Activated T-cell treated with anti-CD3 and anti-CD28 coated beads, Interleukin-2, amount 50 U/mL, for 4 hours (primary cell): ENCODE measurements at regions not wholly inside any gene's neighbourhood (a gene's known extent, or its start where the extent isn't known, plus 50 kb on each side); places are given as distances from the start of the nearest gene placed in this dataset.
"Not testable (repeated sequence)": the region's sequence is repeated elsewhere in the genome, so short reads cannot be mapped to it uniquely, and the experiment has no call there.

Source experiments
- ATAC-seq, 2 donors: fragments of 200-7000 bp; cut with Tn5 transposase; one replicate each; pipeline ENCODE4 v1.10.0; 2021
- DNase-seq: peaks from one replicate; pipeline ENCODE4 v3.0.0-alpha.2; 2020
- H3K27me3 Mint-ChIP-seq: one replicate; pipeline ENCODE4 v1.8.0; 2021; ENCODE audit warnings: low read depth, mixed read lengths
- H3K36me3 Mint-ChIP-seq: one replicate; pipeline ENCODE4 v1.8.0; 2022; ENCODE audit warnings: mixed read lengths; ENCODE audit not compliant: insufficient read depth
- H3K4me1 Mint-ChIP-seq: one replicate; pipeline ENCODE4 v1.8.0; 2021; ENCODE audit warnings: low read depth, mixed read lengths
- H3K4me3 Mint-ChIP-seq: one replicate; pipeline ENCODE4 v1.8.0; 2021; ENCODE audit warnings: mild to moderate bottlenecking, moderate library complexity, mixed read lengths
- H3K9me3 Mint-ChIP-seq: one replicate; pipeline ENCODE4 v1.8.0; 2021; ENCODE audit warnings: mixed read lengths

- ATAC-seq: no peak
Observed at GRCh38 chr1:143610196-143610595, 361.6 kb downstream of the FAM72C start.

DNA sequence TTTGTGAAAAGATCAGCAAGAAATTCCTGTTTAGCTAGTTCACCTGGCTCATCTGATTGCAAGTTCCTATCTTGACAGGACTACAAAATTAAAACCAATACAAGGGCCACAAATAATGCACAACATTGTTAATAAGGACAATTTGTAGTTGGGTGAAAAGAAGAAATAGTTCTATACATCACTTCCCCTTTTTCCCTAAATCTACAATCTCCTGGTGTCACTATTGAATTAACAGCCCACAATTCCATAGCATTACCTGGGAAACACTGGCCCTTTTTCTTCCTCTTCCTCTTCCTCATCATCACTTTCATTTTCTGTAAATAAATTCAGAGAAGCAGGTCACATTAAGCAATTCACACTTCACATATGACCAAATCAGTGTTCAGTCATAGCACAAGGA is 366.9 kb downstream of the FAM72C start:
- Mint-ChIP-seq H3K4me3 (no peak overlapping the region), H3K27me3 (no peaks in the 10 kb centered on the region), H3K36me3 (no peaks in the 10 kb centered on the region), H3K4me1 (no peaks in the 10 kb centered on the region), H3K9me3 (no peaks in the 10 kb centered on the region)
- ATAC-seq (no peak), DNase-seq (no peak)

More at GRCh38 chr1:143610196-143610595, 361.6 kb downstream of the FAM72C start:
- H3K27me3 Mint-ChIP-seq: peaks cover 2% of the 10 kb centered on the region
- no peak for DNase-seq
- no peak overlapping the region for H3K4me3 Mint-ChIP-seq
- no peaks in the 10 kb centered on the region for H3K4me1 Mint-ChIP-seq
- H3K9me3 Mint-ChIP-seq: no peaks in the 10 kb centered on the region
- no peaks in the 10 kb centered on the region for H3K36me3 Mint-ChIP-seq

DNA sequence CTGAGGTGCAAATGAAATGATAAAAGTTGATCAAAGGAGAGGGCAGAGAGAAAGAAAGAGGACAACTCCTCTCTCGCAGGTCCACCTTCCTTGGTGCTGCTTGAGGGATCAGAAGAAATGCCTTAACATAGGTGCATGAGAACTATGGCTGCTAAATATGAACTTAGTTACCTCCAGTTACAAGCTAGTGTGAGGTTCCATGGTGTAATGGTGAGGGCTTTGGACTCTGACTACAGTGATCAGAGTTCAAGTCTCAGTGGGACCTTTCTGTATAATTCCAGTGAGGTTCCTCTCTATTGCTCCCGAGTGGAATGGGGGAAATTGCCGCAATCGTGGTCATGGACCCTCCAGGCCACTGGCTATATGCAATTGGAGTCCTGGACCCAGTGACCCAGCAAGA is 387.3 kb downstream of the FAM72C start:
- DNase-seq: no peak
- Mint-ChIP-seq H3K36me3 (no peaks in the 10 kb centered on the region), H3K4me3 (no peak overlapping the region), H3K4me1 (no peaks in the 10 kb centered on the region), H3K9me3 (peaks cover 12% of the 10 kb centered on the region), H3K27me3 (peaks cover 13% of the 10 kb centered on the region)
- no peak for ATAC-seq

- H3K27me3 Mint-ChIP-seq: peaks cover 3% of the 10 kb centered on the region
- no peak overlapping the region for H3K4me3 Mint-ChIP-seq
- DNase-seq: no peak
- peaks cover 3% of the 10 kb centered on the region for H3K9me3 Mint-ChIP-seq
- ATAC-seq: no peak
- no peaks in the 10 kb centered on the region for H3K4me1 Mint-ChIP-seq
- no peaks in the 10 kb centered on the region for H3K36me3 Mint-ChIP-seq
Observed at GRCh38 chr1:143574891-143575520, 396.8 kb downstream of the FAM72C start.

DNA sequence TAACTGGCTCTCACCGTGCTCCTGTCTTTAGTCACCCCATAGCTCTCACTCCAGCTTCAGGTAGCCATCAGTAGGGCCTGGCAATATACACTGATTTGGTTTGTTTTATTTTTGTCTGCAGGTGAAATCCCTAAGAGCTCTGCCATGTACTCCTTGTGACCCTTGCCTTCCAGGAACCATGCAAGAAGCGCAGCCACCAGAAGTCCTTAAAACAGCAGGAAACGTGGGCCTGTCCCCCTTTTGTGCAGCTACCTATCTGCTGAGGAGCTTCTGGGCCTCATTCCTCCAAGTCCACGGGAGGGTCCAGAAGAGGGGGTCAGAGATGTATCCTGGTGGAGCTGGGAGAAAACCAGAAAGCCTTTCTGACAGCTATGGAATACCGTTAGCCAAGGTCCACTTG is 399.1 kb downstream of the FAM72C start:
- ATAC-seq, H3K27me3 Mint-ChIP-seq, DNase-seq, H3K4me3 Mint-ChIP-seq, H3K36me3 Mint-ChIP-seq, H3K4me1 Mint-ChIP-seq, H3K9me3 Mint-ChIP-seq: not testable (repeated sequence)

DNA sequence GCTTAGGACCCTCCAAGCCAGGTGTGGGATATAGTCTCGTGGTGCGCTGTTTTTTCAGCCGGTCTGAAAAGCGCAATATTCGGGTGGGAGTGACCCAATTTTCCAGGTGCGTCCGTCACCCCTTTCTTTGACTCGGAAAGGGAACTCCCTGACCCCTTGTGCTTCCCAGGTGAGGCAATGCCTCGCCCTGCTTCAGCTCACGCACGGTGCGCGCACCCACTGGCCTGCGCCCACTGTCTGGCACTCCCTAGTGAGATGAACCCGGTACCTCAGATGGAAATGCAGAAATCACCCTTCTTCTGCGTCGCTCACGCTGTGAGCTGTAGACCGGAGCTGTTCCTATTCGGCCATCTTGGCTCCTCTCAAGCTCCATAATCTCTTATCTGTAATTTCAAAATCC is 408.0 kb downstream of the FAM72C start:
- not testable (repeated sequence) for H3K36me3 Mint-ChIP-seq, H3K27me3 Mint-ChIP-seq, H3K4me1 Mint-ChIP-seq, H3K9me3 Mint-ChIP-seq, DNase-seq, H3K4me3 Mint-ChIP-seq, ATAC-seq

- Mint-ChIP-seq H3K4me3 (no peak overlapping the region), H3K9me3 (peaks cover 4% of the 10 kb centered on the region), H3K36me3 (no peaks in the 10 kb centered on the region), H3K27me3 (peaks cover 3% of the 10 kb centered on the region), H3K4me1 (no peaks in the 10 kb centered on the region)
- ATAC-seq (no peak), DNase-seq (no peak)
Observed at GRCh38 chr1:143553627-143554026, 418.2 kb downstream of the FAM72C start.

DNA sequence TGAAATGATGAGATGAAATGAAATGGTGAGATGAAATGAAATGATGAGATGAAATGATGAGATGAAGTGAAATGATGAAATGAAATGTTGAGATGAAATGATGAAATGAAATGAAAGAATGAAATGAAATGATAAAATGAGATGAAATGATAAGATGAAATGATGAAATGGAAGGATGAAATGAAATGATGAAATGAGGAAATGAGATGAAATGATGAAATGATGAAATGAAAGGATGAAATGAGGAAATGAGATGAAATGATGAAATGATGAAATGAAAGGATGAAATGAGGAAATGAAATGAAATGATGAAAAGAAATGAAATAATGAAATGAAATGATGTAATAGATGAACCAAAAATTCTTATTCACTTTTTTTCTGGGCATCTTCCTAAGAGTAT is 467.1 kb downstream of the FAM72C start:
- Mint-ChIP-seq H3K27me3 (peaks cover 16% of the 10 kb centered on the region), H3K9me3 (peaks cover 22% of the 10 kb centered on the region), H3K36me3 (peaks cover 10% of the 10 kb centered on the region)
- not testable (repeated sequence) for H3K4me1 Mint-ChIP-seq, H3K4me3 Mint-ChIP-seq, ATAC-seq, DNase-seq

DNA sequence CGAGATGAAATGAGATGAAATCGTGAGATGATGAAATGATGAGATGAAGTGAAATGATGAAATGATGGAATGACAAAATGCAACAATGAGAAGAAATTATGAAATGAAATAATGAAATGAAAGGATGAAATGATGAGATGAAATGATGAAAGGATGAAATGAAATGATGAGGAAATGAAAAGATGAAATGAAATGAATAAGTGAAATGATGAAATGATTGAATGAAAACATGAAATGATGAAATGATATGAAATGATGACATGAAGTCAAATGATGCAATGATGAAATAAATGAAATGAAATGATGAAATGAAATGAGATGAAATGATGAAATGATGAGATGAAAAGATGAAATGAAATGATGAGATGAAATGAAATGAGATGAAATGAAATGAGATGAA is 467.7 kb downstream of the FAM72C start:
- H3K9me3 Mint-ChIP-seq: peaks cover 22% of the 10 kb centered on the region

DNA sequence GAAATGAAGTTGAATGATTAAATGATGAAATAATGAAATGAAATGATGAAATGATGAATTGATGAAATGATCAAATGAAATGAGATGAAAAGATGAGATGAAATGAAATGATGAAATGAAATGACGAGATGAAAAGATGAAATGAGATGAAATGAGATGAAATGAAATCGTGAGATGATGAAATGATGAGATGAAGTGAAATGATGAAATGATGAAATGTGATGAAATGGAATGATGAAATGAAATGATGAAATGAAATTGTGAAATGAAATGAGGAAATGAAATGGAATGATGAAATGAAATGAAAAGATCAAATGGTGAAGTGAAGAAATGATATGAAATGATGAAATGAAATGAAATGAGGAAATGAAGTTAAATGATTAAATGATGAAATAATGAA is 468.7 kb downstream of the FAM72C start:
- Mint-ChIP-seq H3K36me3 (peaks cover 10% of the 10 kb centered on the region), H3K27me3 (peaks cover 19% of the 10 kb centered on the region), H3K9me3 (peaks cover 22% of the 10 kb centered on the region)
- not testable (repeated sequence) for DNase-seq, ATAC-seq, H3K4me3 Mint-ChIP-seq, H3K4me1 Mint-ChIP-seq

More for the DNA sequence above, 467.7 kb downstream of the FAM72C start:
- not testable (repeated sequence) for DNase-seq, H3K4me3 Mint-ChIP-seq, ATAC-seq, H3K4me1 Mint-ChIP-seq
- peaks cover 16% of the 10 kb centered on the region for H3K27me3 Mint-ChIP-seq
- H3K36me3 Mint-ChIP-seq: peaks cover 10% of the 10 kb centered on the region

DNA sequence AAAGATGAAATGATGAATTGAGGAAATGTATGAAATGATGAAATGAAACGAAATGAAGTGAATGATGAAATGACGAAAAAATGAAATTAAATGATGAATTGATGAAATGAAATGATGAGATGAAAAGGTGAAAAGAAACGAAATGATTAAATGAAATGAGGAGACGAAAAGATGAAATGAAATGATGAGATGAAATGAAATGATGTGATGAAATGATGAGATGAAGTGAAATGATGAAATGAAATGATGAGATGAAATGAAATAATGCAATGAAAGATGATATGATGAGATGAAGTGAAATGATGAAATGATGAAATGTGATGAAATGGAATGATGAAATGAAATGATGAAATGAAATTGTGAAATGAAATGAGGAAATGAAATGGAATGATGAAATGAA is 469.7 kb downstream of the FAM72C start:
- Mint-ChIP-seq H3K36me3 (peaks cover 10% of the 10 kb centered on the region), H3K27me3 (peaks cover 19% of the 10 kb centered on the region), H3K9me3 (peaks cover 22% of the 10 kb centered on the region)
- H3K4me3 Mint-ChIP-seq, DNase-seq, ATAC-seq, H3K4me1 Mint-ChIP-seq: not testable (repeated sequence)

- Mint-ChIP-seq H3K27me3 (peaks cover 13% of the 10 kb centered on the region), H3K9me3 (peaks cover 13% of the 10 kb centered on the region)
- H3K36me3 Mint-ChIP-seq, DNase-seq, ATAC-seq, H3K4me1 Mint-ChIP-seq, H3K4me3 Mint-ChIP-seq: not testable (repeated sequence)
Observed at GRCh38 chr1:143498059-143498749, 473.6 kb downstream of the FAM72C start.

GRCh38 chr1:143497374-143497747 is 474.4 kb downstream of the FAM72C start:
- H3K9me3 Mint-ChIP-seq: peaks cover 5% of the 10 kb centered on the region
- ATAC-seq (no peak), DNase-seq (no peak)
- no peak overlapping the region for H3K4me3 Mint-ChIP-seq
- peaks cover 2% of the 10 kb centered on the region for H3K36me3 Mint-ChIP-seq
- no peaks in the 10 kb centered on the region for H3K4me1 Mint-ChIP-seq
- H3K27me3 Mint-ChIP-seq: peaks cover 6% of the 10 kb centered on the region

GRCh38 chr1:143496526-143497373 is 475.0 kb downstream of the FAM72C start:
- DNase-seq, H3K27me3 Mint-ChIP-seq, ATAC-seq, H3K36me3 Mint-ChIP-seq, H3K9me3 Mint-ChIP-seq, H3K4me1 Mint-ChIP-seq, H3K4me3 Mint-ChIP-seq: not testable (repeated sequence)
